Neural crest cell (in vitro differentiated cells): ENCODE measurements at regions not wholly inside any gene's neighbourhood (a gene's known extent, or its start where the extent isn't known, plus 50 kb on each side); places are given as distances from the start of the nearest gene placed in this dataset.

Source experiments
- DNase-seq: peaks from one replicate; pipeline ENCODE4 v3.0.0; 2021; ENCODE audit warnings: low read depth, mixed read lengths, low spot score
- H3K27ac Mint-ChIP-seq: one replicate; pipeline ENCODE4 v1.8.0; 2021; ENCODE audit warnings: mild to moderate bottlenecking, mixed read lengths; ENCODE audit not compliant: unreplicated experiment
- H3K27me3 Mint-ChIP-seq: 2 replicates; pipeline ENCODE4 v1.8.0; 2021; ENCODE audit warnings: low read depth, mild to moderate bottlenecking, mixed read lengths
- H3K36me3 Mint-ChIP-seq: 2 replicates; pipeline ENCODE4 v1.8.0; 2021; ENCODE audit warnings: low read depth, mild to moderate bottlenecking, mixed read lengths
- H3K4me1 Mint-ChIP-seq: 2 replicates; pipeline ENCODE4 v1.8.0; 2021; ENCODE audit warnings: mixed read lengths
- H3K4me3 Mint-ChIP-seq: one replicate; pipeline ENCODE4 v1.8.0; 2021; ENCODE audit warnings: mild to moderate bottlenecking, mixed read lengths
- H3K9me3 Mint-ChIP-seq: 2 replicates; pipeline ENCODE4 v1.8.0; 2021; ENCODE audit warnings: mixed read lengths
- TF ChIP-seq, protein P1 (sequence below): fragments of 200-600 bp; sonication (generic); conservative IDR thresholded peaks from 2 replicates; pipeline ENCODE4 v1.5.0; 2021; ENCODE audit warnings: antibody characterized with exemption, mild to moderate bottlenecking

- Mint-ChIP-seq H3K4me3 (no peak overlapping the region), H3K27me3 (no peaks in the 10 kb centered on the region), H3K9me3 (peaks cover 6% of the 10 kb centered on the region), H3K27ac (no peak overlapping the region), H3K4me1 (peaks cover 8% of the 10 kb centered on the region), H3K36me3 (no peaks in the 10 kb centered on the region)
- DNase-seq, result no peak
- TF ChIP-seq, protein P1, sequence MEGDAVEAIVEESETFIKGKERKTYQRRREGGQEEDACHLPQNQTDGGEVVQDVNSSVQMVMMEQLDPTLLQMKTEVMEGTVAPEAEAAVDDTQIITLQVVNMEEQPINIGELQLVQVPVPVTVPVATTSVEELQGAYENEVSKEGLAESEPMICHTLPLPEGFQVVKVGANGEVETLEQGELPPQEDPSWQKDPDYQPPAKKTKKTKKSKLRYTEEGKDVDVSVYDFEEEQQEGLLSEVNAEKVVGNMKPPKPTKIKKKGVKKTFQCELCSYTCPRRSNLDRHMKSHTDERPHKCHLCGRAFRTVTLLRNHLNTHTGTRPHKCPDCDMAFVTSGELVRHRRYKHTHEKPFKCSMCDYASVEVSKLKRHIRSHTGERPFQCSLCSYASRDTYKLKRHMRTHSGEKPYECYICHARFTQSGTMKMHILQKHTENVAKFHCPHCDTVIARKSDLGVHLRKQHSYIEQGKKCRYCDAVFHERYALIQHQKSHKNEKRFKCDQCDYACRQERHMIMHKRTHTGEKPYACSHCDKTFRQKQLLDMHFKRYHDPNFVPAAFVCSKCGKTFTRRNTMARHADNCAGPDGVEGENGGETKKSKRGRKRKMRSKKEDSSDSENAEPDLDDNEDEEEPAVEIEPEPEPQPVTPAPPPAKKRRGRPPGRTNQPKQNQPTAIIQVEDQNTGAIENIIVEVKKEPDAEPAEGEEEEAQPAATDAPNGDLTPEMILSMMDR, result no peak
Observed at GRCh38 chr17:72183194-72183685, 62.4 kb downstream of the SOX9 start.

DNA sequence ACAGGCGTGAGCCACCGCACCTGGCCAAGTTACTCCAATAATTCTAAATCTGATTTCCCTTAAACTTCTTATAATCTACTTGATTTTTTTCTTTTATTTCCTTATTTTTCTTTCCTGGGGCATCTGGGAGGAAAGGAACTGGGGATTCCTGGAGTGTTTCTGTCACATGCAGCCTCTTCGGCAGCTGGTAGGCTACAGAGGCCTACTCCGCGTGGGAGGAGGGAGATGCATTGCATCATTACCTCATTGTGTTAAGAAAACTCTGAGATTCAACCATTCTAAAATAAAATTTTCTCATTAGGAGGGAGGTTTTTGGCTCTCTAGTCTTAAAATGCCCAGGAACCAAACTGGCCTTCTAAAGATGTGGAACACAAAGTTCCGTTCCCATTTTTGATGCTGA, 64.0 kb downstream of the SOX9 start:
- DNase-seq, result no peak
- Mint-ChIP-seq H3K27ac (no peak overlapping the region), H3K27me3 (no peaks in the 10 kb centered on the region), H3K36me3 (no peaks in the 10 kb centered on the region), H3K9me3 (peaks cover 6% of the 10 kb centered on the region), H3K4me3 (no peak overlapping the region), H3K4me1 (peaks cover 8% of the 10 kb centered on the region)
- TF ChIP-seq, protein P1, result no peak

DNA sequence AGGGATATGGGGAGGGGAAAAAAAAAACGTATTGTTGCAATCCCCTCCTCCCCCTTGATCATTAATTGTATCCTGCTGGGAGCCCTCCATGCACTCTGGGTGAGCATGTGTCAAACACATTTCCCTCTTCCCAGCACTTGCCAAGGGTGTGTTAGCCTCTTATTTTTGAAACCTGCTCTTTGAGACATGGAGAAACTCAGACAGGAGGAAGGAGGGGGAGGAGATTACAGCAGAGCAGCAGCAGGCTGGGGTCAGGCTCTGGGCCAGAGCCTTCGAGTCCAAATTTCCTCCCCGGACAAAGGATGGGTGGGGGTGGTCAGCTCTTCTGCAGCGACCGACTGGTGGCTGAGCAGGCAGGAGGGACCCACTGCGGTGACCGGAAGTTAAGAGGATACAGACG, 64.7 kb downstream of the SOX9 start:
- TF ChIP-seq, protein P1, result no peak
- Mint-ChIP-seq H3K27ac (no peak overlapping the region), H3K36me3 (no peaks in the 10 kb centered on the region), H3K9me3 (peaks cover 6% of the 10 kb centered on the region), H3K4me1 (peaks cover 8% of the 10 kb centered on the region), H3K4me3 (no peak overlapping the region), H3K27me3 (no peaks in the 10 kb centered on the region)
- DNase-seq, result no peak

DNA sequence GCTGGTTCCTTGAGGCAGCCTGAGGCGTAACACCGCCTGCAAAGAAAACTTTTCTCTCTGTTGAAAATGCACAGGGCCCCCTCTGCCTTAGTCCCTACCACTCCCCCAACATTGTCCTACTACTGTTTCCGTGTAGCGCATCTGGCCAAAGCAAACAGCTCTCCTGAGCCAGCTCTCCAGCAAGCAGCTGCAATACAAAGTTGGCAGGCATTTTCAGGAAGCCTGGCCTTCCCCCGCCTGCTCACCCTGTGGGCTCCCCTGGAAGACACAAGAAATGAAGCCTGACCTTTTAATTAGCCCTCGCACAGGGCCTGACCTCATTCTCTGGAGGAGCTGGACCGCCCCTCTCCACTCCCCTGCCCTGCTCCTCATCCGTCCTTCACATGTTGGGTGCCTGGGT, 66.7 kb downstream of the SOX9 start:
- Mint-ChIP-seq H3K9me3 (no peaks in the 10 kb centered on the region), H3K4me3 (no peak overlapping the region), H3K27ac (no peak overlapping the region), H3K4me1 (peaks cover 8% of the 10 kb centered on the region), H3K36me3 (no peaks in the 10 kb centered on the region), H3K27me3 (no peaks in the 10 kb centered on the region)
- TF ChIP-seq, protein P1, result no peak
- DNase-seq, result no peak

DNA sequence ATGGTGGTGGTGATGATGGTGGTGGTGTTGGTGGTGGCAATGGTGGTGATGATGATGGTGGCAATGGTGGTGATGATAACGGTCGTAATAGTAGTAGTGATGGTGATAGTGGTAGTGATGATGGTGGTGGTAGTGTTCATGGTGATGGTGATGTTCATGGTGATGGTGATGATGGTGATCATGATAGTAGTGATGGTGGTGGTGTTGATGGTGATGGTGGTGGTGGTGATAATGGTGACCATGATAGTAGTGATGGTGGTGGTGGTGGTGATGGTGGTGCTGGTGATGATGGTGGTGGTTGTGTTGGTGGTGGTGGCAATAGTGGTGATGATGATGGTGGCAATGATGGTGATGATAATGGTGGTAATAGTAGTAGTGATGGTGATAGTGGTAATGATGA, 68.0 kb downstream of the SOX9 start:
- Mint-ChIP-seq H3K36me3 (no peaks in the 10 kb centered on the region), H3K9me3 (no peaks in the 10 kb centered on the region), H3K27me3 (no peaks in the 10 kb centered on the region), H3K27ac (no peak overlapping the region), H3K4me1 (peaks cover 8% of the 10 kb centered on the region), H3K4me3 (no peak overlapping the region)
- DNase-seq, result no peak
- TF ChIP-seq, protein P1, result no peak
